SK-N-SH treated with all-trans-retinoic acid at 6 μM for 48 hours (cell line): ENCODE measurements at regions not wholly inside any gene's neighbourhood (a gene's known extent, or its start where the extent isn't known, plus 50 kb on each side); places are given as distances from the start of the nearest gene placed in this dataset.
"Not testable (repeated sequence)": the region's sequence is repeated elsewhere in the genome, so short reads cannot be mapped to it uniquely, and the experiment has no call there.

Source experiments
- CREB5 ChIP-seq: fragments of 250-450 bp; sonication (Bioruptor Pico); IDR thresholded peaks from 2 replicates; pipeline ENCODE4 v1.5.1; 2020; ENCODE audit warnings: low read depth, mild to moderate bottlenecking, moderate library complexity
- CSRNP3 ChIP-seq: fragments of 250-450 bp; sonication (Bioruptor Pico); IDR thresholded peaks from 2 replicates; pipeline ENCODE4 v1.5.1; 2021; ENCODE audit warnings: mild to moderate bottlenecking, moderate library complexity
- POU6F1 ChIP-seq: fragments of 250-450 bp; sonication (Bioruptor Pico); IDR thresholded peaks from 2 replicates; pipeline ENCODE4 v1.8.0; 2021; ENCODE audit warnings: low read depth, mild to moderate bottlenecking, moderate library complexity, borderline replicate concordance
- ZFP3 ChIP-seq: fragments of 250-450 bp; sonication (Bioruptor Pico); IDR thresholded peaks from 2 replicates; pipeline ENCODE4 v1.5.0; 2020; ENCODE audit warnings: mild to moderate bottlenecking, moderate library complexity

GRCh38 chr7:46594831-46595230, 673.8 kb upstream of the IGFBP3 start:
- not testable (repeated sequence) for TF ChIP-seq CREB5, ZFP3, CSRNP3, POU6F1 (CRISPR knock-in tag)
